ENCODE measurements at regions not wholly inside any gene's neighbourhood (a gene's known extent, or its start where the extent isn't known, plus 50 kb on each side); places are given as distances from the start of the nearest gene placed in this dataset.
A peak's percentile ranks its signal among the peaks of the same experiment; 100 is the strongest.

- no peak overlapping the region for H3K27ac ChIP-seq
- ATAC-seq (no peak), DNase-seq (peak in 1 of 4 donors; percentile 63)
- H3K36me3 ChIP-seq = no peaks in the 10 kb centered on the region
- H3K9me3 ChIP-seq = peaks cover 0 to 5% of the 10 kb centered on the region in 2 donors
- no peaks in the 10 kb centered on the region for H3K4me1 ChIP-seq
- H3K27me3 ChIP-seq = no peaks in the 10 kb centered on the region
- intact Hi-C loops (cut with DNase I) = no loop called here
- no peak overlapping the region for H3K4me3 ChIP-seq
- TF ChIP-seq CTCF (IDR thresholded peaks at IDR 0.05) = no peak
Observed at GRCh38 chr3:145209561-145209960, 951.4 kb downstream of the PLOD2 start.

GRCh38 chr3:145219355-145220235, 941.4 kb downstream of the PLOD2 start:
- no peaks in the 10 kb centered on the region for H3K36me3 ChIP-seq
- H3K27me3 ChIP-seq = no peaks in the 10 kb centered on the region
- TF ChIP-seq CTCF (IDR thresholded peaks at IDR 0.05) = no peak
- no peak for ATAC-seq
- H3K9me3 ChIP-seq = peaks cover 0 to 5% of the 10 kb centered on the region in 2 donors
- intact Hi-C loops (cut with DNase I) = no loop called here
- no peaks in the 10 kb centered on the region for H3K4me1 ChIP-seq
- no peak overlapping the region for H3K27ac ChIP-seq
- no peak for DNase-seq
- no peak overlapping the region for H3K4me3 ChIP-seq

- no peak for ATAC-seq
- no peak overlapping the region for H3K27ac ChIP-seq
- intact Hi-C loops (cut with DNase I) = no loop called here
Observed at GRCh38 chr3:145224886-145225285, 936.1 kb downstream of the PLOD2 start.

GRCh38 chr3:145243875-145244274, 917.1 kb downstream of the PLOD2 start:
- H3K9me3 ChIP-seq = peaks cover 0 to 22% of the 10 kb centered on the region in 2 donors
- intact Hi-C loops (cut with DNase I) = no loop called here
- H3K27ac ChIP-seq = no peak overlapping the region
- no peaks in the 10 kb centered on the region for H3K36me3 ChIP-seq
- H3K4me3 ChIP-seq = no peak overlapping the region
- DNase-seq (no peak), ATAC-seq (no peak)
- H3K4me1 ChIP-seq = no peaks in the 10 kb centered on the region
- no peaks in the 10 kb centered on the region for H3K27me3 ChIP-seq
- no peak for TF ChIP-seq CTCF (IDR thresholded peaks at IDR 0.05)

More at GRCh38 chr3:145224886-145225285, 936.1 kb downstream of the PLOD2 start:
- no peak for DNase-seq
- H3K4me3 ChIP-seq = no peak overlapping the region
- H3K27me3 ChIP-seq = no peaks in the 10 kb centered on the region
- H3K36me3 ChIP-seq = no peaks in the 10 kb centered on the region
- peaks cover 0 to 8% of the 10 kb centered on the region in 2 donors for H3K9me3 ChIP-seq
- TF ChIP-seq CTCF (IDR thresholded peaks at IDR 0.05) = no peak
- no peaks in the 10 kb centered on the region for H3K4me1 ChIP-seq

GRCh38 chr3:145244327-145244726, 916.7 kb downstream of the PLOD2 start:
- ATAC-seq (no peak), DNase-seq (no peak)
- H3K36me3 ChIP-seq = no peaks in the 10 kb centered on the region
- no peaks in the 10 kb centered on the region for H3K27me3 ChIP-seq
- no peaks in the 10 kb centered on the region for H3K4me1 ChIP-seq
- intact Hi-C loops (cut with DNase I) = no loop called here
- peaks cover 0 to 26% of the 10 kb centered on the region in 2 donors for H3K9me3 ChIP-seq
- H3K4me3 ChIP-seq = no peak overlapping the region
- H3K27ac ChIP-seq = no peak overlapping the region
- TF ChIP-seq CTCF (IDR thresholded peaks at IDR 0.05) = no peak

Measured in left lung (tissue), 4 donors.